ENCODE measurements at regions not wholly inside any gene's neighbourhood (a gene's known extent, or its start where the extent isn't known, plus 50 kb on each side); places are given as distances from the start of the nearest gene placed in this dataset.

GRCh38 chr2:15861898-15862297 is 78.5 kb upstream of the MYCN start:
- no peaks in the 10 kb centered on the region for H3K27me3 ChIP-seq (replicated peaks in 1 of 4; ENCODE audit: control insufficient read depth in 3 of 4, extremely low read depth in 1 of 4, insufficient read depth in 3 of 4, low read length in 3 of 4)
- FAIRE-seq, result no peak
- no peak for DNase-seq (ENCODE audit: low read depth in 1 of 2, low spot score in 2 of 2)
- no peaks in the 10 kb centered on the region for H4K20me1 ChIP-seq (replicated peaks in 1 of 2; ENCODE audit: control insufficient read depth in 1 of 2, insufficient read depth in 2 of 2, low read length in 2 of 2)
- H3K27ac ChIP-seq (ENCODE audit: low read depth, low read length), result no peak overlapping the region
- no peak overlapping the region for H2BK120ac ChIP-seq (replicated peaks; ENCODE audit: low read depth, low read length)
- TF ChIP-seq NRF1 (IDR thresholded peaks at IDR 0.05; ENCODE audit: low read depth, low read length) (no peak), HDAC6 (IDR thresholded peaks at IDR 0.05; ENCODE audit: low read depth, low read length) (no peak), POLR2AphosphoS5 (IDR thresholded peaks at IDR 0.05; ENCODE audit: low read depth, low read length) (no peak)
- ChIA-PET CTCF (ENCODE audit: partially characterized antibody) (interaction anchor here (0.8 to 2.3 kb wide), 5 partner anchors 9 to 114 kb away, joined by 3 to 10 read pairs (median 5); partner anchors contain the start of gene MYCN), POLR2A (ENCODE audit: partially characterized antibody) (no interaction called here)
- H3K4me3 ChIP-seq (ENCODE audit: extremely low read depth in 1 of 4, insufficient read depth in 2 of 4, low read depth in 3 of 4, low read length in 4 of 4), result no peak overlapping the region
- WGBS, 2 experiments (ENCODE audit: extremely low coverage in 1 of 2, insufficient coverage in 1 of 2, insufficient read length in 1 of 2, insufficient replicate concordance in 2 of 2, low coverage in 1 of 2, low lambda C conversion rate in 2 of 2, missing lambda C conversion rate in 1 of 2), result 89% methylated on average over 1 of the region's 1 CpG; no CpG with 5 or more reads in 1 of the 2 experiments
- H2AK5ac ChIP-seq (ENCODE audit: low read depth, low read length), result no peak overlapping the region
- no peaks in the 10 kb centered on the region for H3K9me3 ChIP-seq (ENCODE audit: insufficient read depth in 2 of 2, low read depth in 1 of 2, low read length in 1 of 2)
- no peak overlapping the region for H2BK12ac ChIP-seq (ENCODE audit: low read depth, low read length)
- H2AFZ ChIP-seq (ENCODE audit: low read length), result no peak overlapping the region
- peaks cover 0 to 6% (median 0%) of the 10 kb centered on the region in 4 experiments; a peak in 1 of 7 replicates for H3K4me1 ChIP-seq (replicated peaks in 1 of 4; ENCODE audit: control insufficient read depth in 3 of 4, insufficient read depth in 4 of 4, low read length in 3 of 4)
- no peak overlapping the region for H3K9ac ChIP-seq (replicated peaks in 1 of 4; ENCODE audit: extremely low read depth in 1 of 4, low read depth in 3 of 4, low read length in 3 of 4)
- no peak overlapping the region for H3K18ac ChIP-seq (ENCODE audit: extremely low read depth, low read length)
- H4K5ac ChIP-seq (ENCODE audit: insufficient read length, low read depth, low read length), result no peak overlapping the region
- no peak overlapping the region for H4K8ac ChIP-seq (ENCODE audit: extremely low read depth, insufficient read depth, low read length)
- no peak overlapping the region for H2BK15ac ChIP-seq (ENCODE audit: low read length)
- H2BK5ac ChIP-seq (ENCODE audit: low read depth, low read length), result no peak overlapping the region
- H4K91ac ChIP-seq (replicated peaks; ENCODE audit: insufficient read length, low read length), result no peak overlapping the region
- no peak overlapping the region for H3K4ac ChIP-seq (replicated peaks; ENCODE audit: insufficient read length, low read depth, low read length)
- no peak overlapping the region for H3K14ac ChIP-seq (ENCODE audit: insufficient read length)
- no peaks in the 10 kb centered on the region for H3K36me3 ChIP-seq (ENCODE audit: control insufficient read depth in 2 of 4, insufficient read depth in 4 of 4, low read length in 3 of 4)
- H3K79me1 ChIP-seq (ENCODE audit: low read depth, low read length), result no peaks in the 10 kb centered on the region
- H3K56ac ChIP-seq (replicated peaks; ENCODE audit: insufficient read length, low read depth, low read length), result no peak overlapping the region
- H3K23me2 ChIP-seq (ENCODE audit: low read depth, low read length), result no peaks in the 10 kb centered on the region
- no peak overlapping the region for H3K23ac ChIP-seq (ENCODE audit: insufficient read length)
- no peak overlapping the region for H3K4me2 ChIP-seq (ENCODE audit: insufficient read depth in 1 of 2, low read depth in 2 of 2, low read length in 2 of 2)
- H2BK20ac ChIP-seq (ENCODE audit: low read length), result no peak overlapping the region
- no peaks in the 10 kb centered on the region for H3K79me2 ChIP-seq (ENCODE audit: control insufficient read depth in 1 of 2, insufficient read depth in 2 of 2, low read length in 2 of 2)
